ENCODE measurements at regions not wholly inside any gene's neighbourhood (a gene's known extent, or its start where the extent isn't known, plus 50 kb on each side); places are given as distances from the start of the nearest gene placed in this dataset.

GRCh38 chr5:128662997-128663396 is 125.0 kb upstream of the FBN2 start:
- DNase-seq (ENCODE audit: missing footprints) (no peak), ATAC-seq (no peak)
- intact Hi-C loops (cut with DNase I): loop anchor here (10.0 kb wide), 1 partner anchor 1102 kb away; no protein-coding TSS in a partner anchor

DNA sequence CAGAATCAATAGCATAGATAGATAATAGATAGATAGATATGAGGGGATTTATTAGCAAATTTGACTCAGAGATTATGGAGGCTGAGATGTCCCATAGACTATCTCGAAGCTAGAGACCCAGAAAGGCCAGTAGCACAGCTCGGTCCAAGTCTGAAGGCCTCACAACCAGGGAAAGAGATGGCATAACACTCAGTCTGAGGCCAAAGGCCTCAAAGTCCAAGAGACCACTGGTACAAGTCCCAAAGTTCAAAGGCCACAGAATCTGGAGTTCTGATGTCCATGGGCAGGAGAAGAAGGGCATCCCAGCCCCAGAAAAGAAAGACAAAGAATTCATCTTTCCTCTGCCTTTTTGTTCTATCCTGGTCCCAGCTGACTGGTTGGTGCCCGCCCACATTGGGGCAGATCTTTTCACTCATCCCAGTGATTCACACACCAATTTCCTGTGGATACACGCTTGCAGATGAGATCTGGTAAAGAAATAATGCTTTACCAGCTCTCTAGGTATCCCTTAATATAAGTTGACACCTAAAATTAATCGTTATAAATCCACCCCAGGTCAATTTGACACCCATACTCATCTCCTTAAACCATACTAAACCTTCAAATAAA is 127.8 kb upstream of the FBN2 start:
- intact Hi-C loops (cut with DNase I): loop anchor here (2.0 to 10.0 kb wide), 2 partner anchors 179 to 1099 kb away; no protein-coding TSS in a partner anchor
- DNase-seq (ENCODE audit: missing footprints) (no peak), ATAC-seq (no peak)

DNA sequence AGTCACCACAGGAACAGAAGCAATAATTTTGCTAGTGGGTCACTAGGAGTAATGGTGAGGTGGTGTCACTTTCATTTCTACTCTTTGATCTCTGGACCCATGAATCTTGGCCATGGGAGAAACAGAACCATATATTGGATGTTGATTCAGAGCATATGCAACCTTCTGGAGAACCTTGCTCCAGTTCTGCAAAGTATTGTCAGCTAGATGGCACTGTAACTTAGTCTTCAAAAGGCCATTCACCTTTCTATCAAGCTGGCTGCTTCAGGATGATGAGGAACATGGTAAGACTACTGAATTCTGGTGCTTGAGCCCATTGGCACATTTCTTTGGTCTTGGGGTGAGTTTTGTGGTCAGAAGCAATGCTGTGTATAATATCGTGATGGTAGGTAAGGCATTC is 129.1 kb upstream of the FBN2 start:
- intact Hi-C loops (cut with DNase I): loop anchor here (2.0 to 10.0 kb wide), 2 partner anchors 178 to 1098 kb away; no protein-coding TSS in a partner anchor
- no peak for ATAC-seq
- DNase-seq (ENCODE audit: missing footprints): no peak

DNA sequence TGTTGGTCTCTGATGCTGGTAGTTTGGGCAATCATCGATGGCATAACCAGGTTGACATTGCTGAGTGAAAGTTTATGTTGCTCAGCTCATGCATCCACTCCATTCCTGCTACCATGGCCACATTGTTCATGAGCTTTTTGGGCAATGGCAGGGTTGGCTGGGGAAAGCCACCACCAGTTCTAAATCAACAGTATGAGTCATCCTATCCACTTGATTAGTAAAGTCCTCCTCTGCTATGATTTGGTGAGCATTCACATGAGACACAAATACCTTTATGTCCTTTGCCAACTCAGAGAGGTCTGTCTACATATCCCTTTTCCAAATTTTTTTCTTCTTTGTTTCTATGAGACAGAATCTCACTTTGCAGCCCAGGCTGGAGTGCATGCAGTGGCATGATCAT is 129.7 kb upstream of the FBN2 start:
- intact Hi-C loops (cut with DNase I): loop anchor here (2.0 to 10.0 kb wide), 2 partner anchors 177 to 1097 kb away; no protein-coding TSS in a partner anchor
- DNase-seq (ENCODE audit: missing footprints): no peak
- no peak for ATAC-seq

- intact Hi-C loops (cut with DNase I): loop anchor here (10.0 kb wide), 1 partner anchor 1096 kb away; no protein-coding TSS in a partner anchor
- no peak for ATAC-seq
- DNase-seq (ENCODE audit: missing footprints): no peak
Measured at GRCh38 chr5:128668921-128669320, 130.9 kb upstream of the FBN2 start.

- ATAC-seq: no peak
- DNase-seq (ENCODE audit: missing footprints): no peak
- intact Hi-C loops (cut with DNase I): loop anchor here (10.0 kb wide), 2 partner anchors 135 to 1095 kb away; partner anchors contain the start of gene FBN2
Measured at GRCh38 chr5:128669803-128670202, 131.8 kb upstream of the FBN2 start.

GRCh38 chr5:128671943-128672342 is 133.9 kb upstream of the FBN2 start:
- intact Hi-C loops (cut with DNase I): loop anchor here (10.0 kb wide), 1 partner anchor 137 kb away; the partner anchor contains the start of gene FBN2
- no peak for ATAC-seq

DNA sequence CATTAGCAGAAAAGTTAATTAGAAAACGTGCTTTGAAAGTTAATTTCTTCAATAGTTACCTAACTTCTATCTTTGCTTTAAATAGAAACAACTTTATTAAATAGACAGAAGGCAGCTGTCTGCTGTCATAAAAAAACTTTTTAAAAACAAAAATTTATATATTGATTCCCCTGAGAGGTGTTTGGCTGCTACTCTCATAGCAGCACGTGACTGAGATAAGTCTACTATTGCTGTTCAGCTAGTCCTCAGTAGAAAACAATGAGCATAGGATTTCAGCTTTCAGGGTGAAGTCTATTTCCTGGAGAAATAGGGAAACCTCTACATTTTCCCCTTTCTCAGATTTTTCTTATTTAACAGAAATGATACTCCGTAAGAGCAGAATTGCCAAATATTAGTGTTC is 135.0 kb upstream of the FBN2 start:
- DNase-seq (ENCODE audit: missing footprints): no peak
- ATAC-seq: no peak
- intact Hi-C loops (cut with DNase I): loop anchor here (10.0 kb wide), 1 partner anchor 138 kb away; the partner anchor contains the start of gene FBN2

More at GRCh38 chr5:128671943-128672342, 133.9 kb upstream of the FBN2 start:
- DNase-seq (ENCODE audit: missing footprints): no peak

- DNase-seq (ENCODE audit: missing footprints): no peak
- ATAC-seq: no peak
- intact Hi-C loops (cut with DNase I): loop anchor here (10.0 kb wide), 1 partner anchor 139 kb away; the partner anchor contains the start of gene FBN2
Measured at GRCh38 chr5:128673411-128673957, 135.4 kb upstream of the FBN2 start.

DNA sequence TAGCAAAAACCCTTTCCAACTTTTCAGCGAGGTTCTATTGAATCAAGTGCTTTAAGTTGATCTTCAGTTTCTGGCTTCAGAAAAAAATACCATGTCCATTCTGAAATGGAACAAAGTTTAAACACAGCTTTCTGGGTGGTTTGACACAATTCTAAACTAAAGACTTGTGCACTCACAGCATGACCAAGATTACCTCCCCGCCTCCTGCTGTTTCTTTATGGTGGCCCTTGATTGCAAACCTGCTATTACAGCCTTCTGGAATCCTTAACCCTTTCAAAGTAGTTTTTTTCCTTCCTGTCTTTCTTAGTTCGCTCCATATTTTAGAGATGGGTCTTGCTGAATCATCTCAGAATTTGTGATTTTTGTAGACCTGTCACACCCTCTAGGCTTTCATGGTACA is 135.9 kb upstream of the FBN2 start:
- no peak for ATAC-seq
- intact Hi-C loops (cut with DNase I): loop anchor here (10.0 kb wide), 1 partner anchor 139 kb away; the partner anchor contains the start of gene FBN2
- DNase-seq (ENCODE audit: missing footprints): no peak

- intact Hi-C loops (cut with DNase I): loop anchor here (5.0 to 10.0 kb wide), 2 partner anchors 140 to 458 kb away; partner anchors contain the start of gene FBN2
- ATAC-seq (no peak), DNase-seq (ENCODE audit: missing footprints) (no peak)
Measured at GRCh38 chr5:128674837-128675446, 136.9 kb upstream of the FBN2 start.

GRCh38 chr5:128681096-128681495 is 143.1 kb upstream of the FBN2 start:
- intact Hi-C loops (cut with DNase I): no loop called here
- DNase-seq (ENCODE audit: missing footprints) (no peak), ATAC-seq (no peak)

DNA sequence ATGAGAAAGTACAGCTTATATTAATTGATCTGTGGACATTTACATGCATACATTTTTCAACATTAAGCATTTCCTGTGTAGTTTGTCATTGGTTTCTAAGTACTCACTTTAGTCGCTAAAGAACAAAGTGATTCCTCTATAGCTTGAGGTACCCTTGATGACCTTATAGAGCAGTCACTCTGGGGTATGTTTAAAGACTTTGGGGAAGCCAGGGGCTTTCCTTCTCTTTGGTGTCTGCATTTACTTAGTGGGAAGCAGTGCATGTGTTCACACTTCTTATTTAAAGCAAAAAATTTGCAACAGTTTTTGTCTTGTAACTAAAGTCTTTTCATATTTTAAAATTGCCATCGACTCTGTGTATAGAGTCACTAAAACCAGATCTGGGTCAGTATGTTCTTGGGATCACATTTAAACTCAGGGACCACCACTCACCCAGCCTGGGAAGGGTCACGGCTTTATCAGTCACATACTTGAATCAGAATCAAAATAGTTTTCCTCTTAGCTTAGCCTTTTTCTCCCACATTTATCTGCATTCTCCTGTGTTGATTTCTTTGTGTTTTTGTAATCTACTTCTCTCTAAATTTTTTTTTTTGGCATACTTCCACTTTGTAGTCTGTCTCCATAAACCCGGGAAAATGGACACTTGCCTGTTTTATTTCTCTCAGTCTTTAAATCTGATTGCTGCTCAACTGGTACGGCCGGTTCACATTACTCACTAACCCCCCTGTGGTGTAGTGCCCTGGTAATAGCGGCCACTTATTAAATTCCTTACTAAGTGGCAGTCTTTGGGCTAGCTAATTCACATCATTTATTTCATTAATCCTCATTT is 143.9 kb upstream of the FBN2 start:
- intact Hi-C loops (cut with DNase I): no loop called here
- no peak for DNase-seq (ENCODE audit: missing footprints)
- no peak for ATAC-seq

GRCh38 chr5:128682669-128683068 is 144.6 kb upstream of the FBN2 start:
- ATAC-seq (no peak), DNase-seq (ENCODE audit: missing footprints) (no peak)
- intact Hi-C loops (cut with DNase I): no loop called here

DNA sequence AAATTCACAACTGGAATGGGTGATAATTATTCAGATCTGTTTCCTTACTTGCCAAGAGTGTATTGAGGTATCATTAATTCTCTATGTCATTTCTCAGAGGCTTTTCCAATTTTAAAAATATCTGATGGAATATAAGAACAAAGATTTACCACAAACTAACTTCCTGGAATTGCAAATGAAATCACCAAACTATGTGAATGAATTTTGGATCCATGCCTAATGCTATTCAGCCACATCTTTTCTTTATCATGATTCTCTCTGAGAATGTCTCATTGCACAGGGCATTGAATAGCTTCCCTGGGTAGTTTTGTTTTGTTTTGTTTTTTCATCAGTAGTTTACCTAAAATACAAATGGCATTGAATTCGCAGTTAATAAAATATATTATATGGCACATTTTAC is 146.9 kb upstream of the FBN2 start:
- no peak for ATAC-seq
- no peak for DNase-seq (ENCODE audit: missing footprints)
- intact Hi-C loops (cut with DNase I): no loop called here

DNA sequence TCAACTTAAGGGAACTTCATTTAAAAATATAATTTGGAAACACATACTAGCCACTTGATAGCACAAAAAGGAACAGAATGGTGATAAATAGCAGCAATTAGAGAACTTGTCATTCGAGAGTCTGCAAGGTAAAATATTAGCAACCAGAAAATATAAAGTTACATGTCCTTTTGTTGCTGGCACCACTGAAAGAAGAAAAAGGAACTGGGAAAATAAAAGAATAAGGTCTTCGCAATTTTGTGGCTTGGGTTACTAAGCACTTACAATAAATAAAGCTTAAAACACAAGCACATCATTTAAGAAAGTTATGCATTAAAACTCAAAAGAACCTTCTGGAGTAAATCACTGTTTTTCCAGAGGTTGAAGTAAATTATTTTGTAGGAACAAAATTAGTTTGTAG is 149.9 kb upstream of the FBN2 start:
- ATAC-seq (no peak), DNase-seq (ENCODE audit: missing footprints) (no peak)
- intact Hi-C loops (cut with DNase I): no loop called here

GRCh38 chr5:128693764-128694163 is 155.7 kb upstream of the FBN2 start:
- DNase-seq (ENCODE audit: missing footprints): no peak
- ATAC-seq: no peak
- intact Hi-C loops (cut with DNase I): no loop called here

- DNase-seq (ENCODE audit: missing footprints) (no peak), ATAC-seq (no peak)
- intact Hi-C loops (cut with DNase I): no loop called here
Measured at GRCh38 chr5:128695791-128696530, 157.9 kb upstream of the FBN2 start.
